ENCODE measurements at regions not wholly inside any gene's neighbourhood (a gene's known extent, or its start where the extent isn't known, plus 50 kb on each side); places are given as distances from the start of the nearest gene placed in this dataset.

GRCh38 chr5:135747824-135748223, 86.6 kb upstream of the SLC25A48 start:
- H3K9ac ChIP-seq (ENCODE audit: low read depth in 1 of 2, low read length in 2 of 2) = no peak overlapping the region
- TF ChIP-seq MAX (IDR thresholded peaks at IDR 0.05) = no peak
- no peak for TF ChIP-seq HNF4G (IDR thresholded peaks at IDR 0.05)
- TF ChIP-seq EGR1 (IDR thresholded peaks at IDR 0.05; ENCODE audit: low read depth in 2 of 2) = no peak
- no peak for TF ChIP-seq REST (IDR thresholded peaks at IDR 0.05)
- TF ChIP-seq JUND (IDR thresholded peaks at IDR 0.05) = no peak
- TF ChIP-seq RAD21 (IDR thresholded peaks at IDR 0.05) = no peak
- no peak for TF ChIP-seq CTCF (IDR thresholded peaks at IDR 0.05; ENCODE audit: low read depth, low read length, missing input control)
- H3K27me3 ChIP-seq (ENCODE audit: control insufficient read depth in 4 of 4, insufficient read depth in 4 of 4, low read length in 3 of 4) = peaks cover 0 to 2% (median 0%) of the 10 kb centered on the region in 4 donors
- 75% methylated on average over 2 of the region's 2 CpGs for WGBS
- H3K36me3 ChIP-seq (ENCODE audit: control insufficient read depth in 4 of 4, insufficient read depth in 3 of 4, low read depth in 1 of 4, low read length in 3 of 4) = no peaks in the 10 kb centered on the region
- H3K4me3 ChIP-seq (ENCODE audit: low read depth in 1 of 3, low read length in 3 of 3) = no peak overlapping the region
- DNase-seq (ENCODE audit: low spot score) = no peak
- H3K27ac ChIP-seq (ENCODE audit: low read depth in 1 of 2, low read length in 2 of 2) = no peak overlapping the region
- H3K4me1 ChIP-seq (ENCODE audit: control insufficient read depth in 4 of 4, insufficient read depth in 4 of 4, low read length in 3 of 4) = no peaks in the 10 kb centered on the region
- H3K9me3 ChIP-seq (ENCODE audit: control insufficient read depth in 4 of 4, low read length in 3 of 4) = peaks cover 0 to 6% (median 2%) of the 10 kb centered on the region in 4 donors

GRCh38 chr5:135745897-135746500, 88.5 kb upstream of the SLC25A48 start:
- Histone ChIP-seq H3K27me3 (ENCODE audit: control insufficient read depth in 4 of 4, insufficient read depth in 4 of 4, low read length in 3 of 4) (peaks cover 0 to 2% (median 0%) of the 10 kb centered on the region in 4 donors), H3K9me3 (ENCODE audit: control insufficient read depth in 4 of 4, low read length in 3 of 4) (peaks cover 0 to 6% (median 2%) of the 10 kb centered on the region in 4 donors), H3K9ac (ENCODE audit: low read depth in 1 of 2, low read length in 2 of 2) (no peak overlapping the region), H3K4me1 (ENCODE audit: control insufficient read depth in 4 of 4, insufficient read depth in 4 of 4, low read length in 3 of 4) (no peaks in the 10 kb centered on the region), H3K36me3 (ENCODE audit: control insufficient read depth in 4 of 4, insufficient read depth in 3 of 4, low read depth in 1 of 4, low read length in 3 of 4) (no peaks in the 10 kb centered on the region), H3K4me3 (ENCODE audit: low read depth in 1 of 3, low read length in 3 of 3) (no peak overlapping the region), H3K27ac (ENCODE audit: low read depth in 1 of 2, low read length in 2 of 2) (no peak overlapping the region)
- WGBS = 84% methylated on average over 18 of the region's 18 CpGs
- DNase-seq (ENCODE audit: low spot score) = no peak
- TF ChIP-seq RXRA (IDR thresholded peaks at IDR 0.05) (no peak), CTCF (IDR thresholded peaks at IDR 0.05; ENCODE audit: low read depth, low read length, missing input control) (no peak), SP1 (IDR thresholded peaks at IDR 0.05) (no peak), FOXA1 (IDR thresholded peaks at IDR 0.05) (no peak), RAD21 (IDR thresholded peaks at IDR 0.05) (no peak), REST (IDR thresholded peaks at IDR 0.05) (no peak), HNF4A (conservative IDR thresholded peaks at IDR 0.05) (no peak), HNF4G (IDR thresholded peaks at IDR 0.05) (no peak), NR2F2 (IDR thresholded peaks at IDR 0.05) (no peak), TAF1 (conservative IDR thresholded peaks at IDR 0.05) (no peak), EGR1 (IDR thresholded peaks at IDR 0.05; ENCODE audit: low read depth in 2 of 2) (no peak), MAX (IDR thresholded peaks at IDR 0.05) (no peak), GABPA (IDR thresholded peaks at IDR 0.05 in 1 of 2, conservative IDR thresholded peaks at IDR 0.05 in 1 of 2) (no peak), ZBTB33 (IDR thresholded peaks at IDR 0.05) (no peak), YY1 (IDR thresholded peaks at IDR 0.05) (no peak), JUND (IDR thresholded peaks at IDR 0.05) (no peak), ATF3 (IDR thresholded peaks at IDR 0.05) (no peak)

All from liver (tissue), 8 donors.